ENCODE measurements at regions not wholly inside any gene's neighbourhood (a gene's known extent, or its start where the extent isn't known, plus 50 kb on each side); places are given as distances from the start of the nearest gene placed in this dataset.

DNA sequence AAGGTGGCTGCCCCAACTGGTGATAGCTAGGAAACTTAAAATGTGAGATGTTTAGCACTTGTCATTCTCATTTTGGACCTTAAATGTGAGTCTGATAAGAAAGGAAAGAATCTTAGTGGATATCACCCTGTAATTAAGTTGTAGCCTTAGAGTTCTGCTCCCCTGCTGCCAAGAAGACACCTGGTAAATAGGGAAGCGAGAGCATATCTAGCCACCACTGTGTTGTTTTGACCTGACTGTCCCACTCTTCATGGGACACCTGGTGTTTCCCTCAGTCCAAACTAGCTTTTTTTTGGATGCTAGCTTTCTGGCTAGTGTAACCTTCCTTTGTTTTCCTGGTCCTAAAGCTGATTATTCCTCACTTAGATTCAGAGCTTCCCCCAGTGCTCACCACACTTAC, 357.6 kb downstream of the RAD51AP2 start:
- DNase-seq (ENCODE audit: low spot score): no peak
- Histone ChIP-seq H3K9me3 (no peaks in the 10 kb centered on the region), H3K36me3 (no peaks in the 10 kb centered on the region), H3K27ac (no peak overlapping the region), H3K27me3 (replicated peaks; ENCODE audit: insufficient read depth) (no peaks in the 10 kb centered on the region), H3K4me3 (no peak overlapping the region), H3K4me1 (replicated peaks) (no peaks in the 10 kb centered on the region)
- no peak for TF ChIP-seq POLR2AphosphoS5 (IDR thresholded peaks at IDR 0.05)
- TF ChIP-seq, protein P1, sequence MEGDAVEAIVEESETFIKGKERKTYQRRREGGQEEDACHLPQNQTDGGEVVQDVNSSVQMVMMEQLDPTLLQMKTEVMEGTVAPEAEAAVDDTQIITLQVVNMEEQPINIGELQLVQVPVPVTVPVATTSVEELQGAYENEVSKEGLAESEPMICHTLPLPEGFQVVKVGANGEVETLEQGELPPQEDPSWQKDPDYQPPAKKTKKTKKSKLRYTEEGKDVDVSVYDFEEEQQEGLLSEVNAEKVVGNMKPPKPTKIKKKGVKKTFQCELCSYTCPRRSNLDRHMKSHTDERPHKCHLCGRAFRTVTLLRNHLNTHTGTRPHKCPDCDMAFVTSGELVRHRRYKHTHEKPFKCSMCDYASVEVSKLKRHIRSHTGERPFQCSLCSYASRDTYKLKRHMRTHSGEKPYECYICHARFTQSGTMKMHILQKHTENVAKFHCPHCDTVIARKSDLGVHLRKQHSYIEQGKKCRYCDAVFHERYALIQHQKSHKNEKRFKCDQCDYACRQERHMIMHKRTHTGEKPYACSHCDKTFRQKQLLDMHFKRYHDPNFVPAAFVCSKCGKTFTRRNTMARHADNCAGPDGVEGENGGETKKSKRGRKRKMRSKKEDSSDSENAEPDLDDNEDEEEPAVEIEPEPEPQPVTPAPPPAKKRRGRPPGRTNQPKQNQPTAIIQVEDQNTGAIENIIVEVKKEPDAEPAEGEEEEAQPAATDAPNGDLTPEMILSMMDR (IDR thresholded peaks at IDR 0.05): no peak
- no peak for TF ChIP-seq POLR2A (IDR thresholded peaks at IDR 0.05)
- intact Hi-C loops (cut with DNase I): no loop called here
- WGBS: 84% methylated on average over 1 of the region's 1 CpG

DNA sequence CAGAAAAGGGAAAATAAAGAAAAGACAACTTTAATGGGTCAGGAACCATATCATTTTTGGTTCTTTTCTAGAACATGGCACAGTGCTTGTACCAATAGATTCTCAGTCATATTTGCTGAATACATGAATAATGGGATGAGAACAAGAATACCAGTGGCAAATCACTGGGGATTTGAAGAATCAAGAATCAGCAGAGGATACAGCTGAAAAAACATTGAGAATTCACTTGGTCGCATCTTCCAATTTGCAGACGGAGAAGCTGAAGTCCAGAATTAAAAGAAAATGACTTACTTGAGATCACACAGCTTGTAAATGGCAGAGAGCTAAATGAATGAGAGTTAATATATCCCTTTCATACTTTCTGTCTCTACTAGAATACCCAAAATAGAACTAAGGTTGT, 362.2 kb downstream of the RAD51AP2 start:
- TF ChIP-seq, protein P1 (IDR thresholded peaks at IDR 0.05): no peak
- no peak for TF ChIP-seq POLR2AphosphoS5 (IDR thresholded peaks at IDR 0.05)
- no peak for TF ChIP-seq POLR2A (IDR thresholded peaks at IDR 0.05)
- Histone ChIP-seq H3K27ac (no peak overlapping the region), H3K36me3 (no peaks in the 10 kb centered on the region), H3K27me3 (replicated peaks; ENCODE audit: insufficient read depth) (no peaks in the 10 kb centered on the region), H3K9me3 (no peaks in the 10 kb centered on the region), H3K4me1 (replicated peaks) (no peaks in the 10 kb centered on the region), H3K4me3 (no peak overlapping the region)
- WGBS: 83% methylated on average over 2 of the region's 2 CpGs
- DNase-seq (ENCODE audit: low spot score): no peak
- intact Hi-C loops (cut with DNase I): no loop called here

DNA sequence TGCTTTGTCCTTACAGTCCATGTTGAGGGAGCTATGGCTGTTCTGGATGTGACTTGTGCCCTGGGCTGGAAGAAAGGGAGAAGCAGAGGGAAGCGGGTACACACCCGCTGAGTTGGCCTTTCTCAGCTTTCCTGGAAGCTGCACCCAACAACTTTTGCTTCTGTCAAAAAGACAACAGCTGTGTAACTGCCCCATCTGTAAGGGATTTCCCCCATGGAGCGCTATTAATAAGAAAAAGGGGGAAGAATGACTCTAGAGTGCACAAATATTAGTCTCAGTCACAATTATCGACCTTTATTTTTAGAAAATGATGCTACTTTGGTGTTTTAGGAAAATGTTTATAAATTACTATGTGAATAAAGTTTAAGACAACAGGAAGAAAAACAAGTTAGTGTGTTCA, 368.3 kb downstream of the RAD51AP2 start:
- intact Hi-C loops (cut with DNase I): no loop called here
- H3K4me1 ChIP-seq (replicated peaks): no peaks in the 10 kb centered on the region
- no peak overlapping the region for H3K4me3 ChIP-seq
- WGBS: 92% methylated on average over 4 of the region's 4 CpGs
- no peak overlapping the region for H3K27ac ChIP-seq
- no peaks in the 10 kb centered on the region for H3K27me3 ChIP-seq (replicated peaks; ENCODE audit: insufficient read depth)
- H3K9me3 ChIP-seq: no peaks in the 10 kb centered on the region
- no peak for TF ChIP-seq POLR2A (IDR thresholded peaks at IDR 0.05)
- TF ChIP-seq, protein P1 (IDR thresholded peaks at IDR 0.05): no peak
- no peak for TF ChIP-seq POLR2AphosphoS5 (IDR thresholded peaks at IDR 0.05)
- H3K36me3 ChIP-seq: no peaks in the 10 kb centered on the region
- DNase-seq (ENCODE audit: low spot score): no peak

DNA sequence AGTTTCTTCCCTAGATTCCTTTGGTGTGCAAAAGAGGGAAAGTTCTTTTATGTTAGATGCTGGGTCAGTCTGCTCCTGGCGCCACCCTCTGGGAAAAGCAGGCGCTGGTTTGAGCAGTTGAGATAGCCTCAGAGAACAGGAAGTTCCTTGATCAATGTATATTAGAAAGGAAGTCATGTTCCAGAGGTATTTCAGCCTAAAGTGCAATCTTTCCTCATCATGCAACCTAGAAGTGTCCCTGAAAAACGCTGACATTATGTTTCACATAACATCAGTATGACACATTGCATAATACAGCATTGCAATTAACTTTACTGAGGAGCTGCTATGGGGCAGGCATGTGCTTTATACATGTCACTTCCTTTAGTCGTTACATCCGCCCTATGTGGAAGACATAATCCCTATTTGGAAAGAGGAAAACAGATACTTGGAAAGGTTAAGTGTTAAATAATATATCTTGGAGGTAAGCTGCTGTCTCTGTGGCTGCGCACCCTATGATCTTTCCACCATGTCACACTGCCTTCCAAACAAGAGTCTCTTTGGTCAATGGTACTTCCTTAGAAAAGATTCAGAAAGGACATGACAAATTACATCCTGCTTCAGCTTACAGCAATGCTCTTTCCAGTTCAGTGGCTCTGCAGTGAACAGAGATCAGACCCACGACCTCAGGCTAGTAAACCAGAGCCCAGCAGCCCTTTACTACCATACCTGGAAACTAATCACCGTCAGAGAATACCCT, 369.7 kb downstream of the RAD51AP2 start:
- Histone ChIP-seq H3K27me3 (replicated peaks; ENCODE audit: insufficient read depth) (no peaks in the 10 kb centered on the region), H3K9me3 (no peaks in the 10 kb centered on the region), H3K4me1 (replicated peaks) (no peaks in the 10 kb centered on the region), H3K36me3 (no peaks in the 10 kb centered on the region), H3K4me3 (no peak overlapping the region), H3K27ac (no peak overlapping the region)
- intact Hi-C loops (cut with DNase I): no loop called here
- DNase-seq (ENCODE audit: low spot score): peak; percentile 6
- 53% methylated on average over 8 of the region's 8 CpGs for WGBS
- TF ChIP-seq, protein P1 (IDR thresholded peaks at IDR 0.05): peak in 2 of 4 experiments; percentile 21 to 33
- TF ChIP-seq POLR2AphosphoS5 (IDR thresholded peaks at IDR 0.05): no peak
- TF ChIP-seq POLR2A (IDR thresholded peaks at IDR 0.05): no peak

DNA sequence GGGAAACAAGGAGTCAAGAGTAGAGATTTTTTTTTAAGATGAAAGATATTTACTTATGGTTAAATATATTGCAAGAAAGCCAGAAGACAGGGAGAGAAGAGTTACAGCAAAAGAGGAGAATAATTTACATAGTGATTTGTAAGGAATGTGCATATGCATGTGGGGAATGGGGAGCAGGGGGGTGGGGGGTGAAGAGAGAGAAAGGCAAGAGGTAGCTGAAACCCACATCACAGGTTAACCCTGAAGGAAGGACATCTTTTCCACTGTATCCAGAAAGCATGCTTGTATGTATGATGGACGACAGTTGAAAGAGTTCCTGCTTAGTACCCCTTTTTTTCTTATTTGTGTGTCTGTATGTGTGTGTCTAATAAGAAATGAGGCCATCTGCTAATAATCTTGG, 371.9 kb downstream of the RAD51AP2 start:
- no peaks in the 10 kb centered on the region for H3K36me3 ChIP-seq
- no peak overlapping the region for H3K27ac ChIP-seq
- H3K9me3 ChIP-seq: no peaks in the 10 kb centered on the region
- no peak for DNase-seq (ENCODE audit: low spot score)
- H3K27me3 ChIP-seq (replicated peaks; ENCODE audit: insufficient read depth): no peaks in the 10 kb centered on the region
- no peaks in the 10 kb centered on the region for H3K4me1 ChIP-seq (replicated peaks)
- H3K4me3 ChIP-seq: no peak overlapping the region
- intact Hi-C loops (cut with DNase I): no loop called here
- 77% methylated on average over 1 of the region's 1 CpG for WGBS
- TF ChIP-seq, protein P1 (IDR thresholded peaks at IDR 0.05): no peak
- no peak for TF ChIP-seq POLR2A (IDR thresholded peaks at IDR 0.05)
- TF ChIP-seq POLR2AphosphoS5 (IDR thresholded peaks at IDR 0.05): no peak

All from prostate gland (tissue), 2 donors.